ENCODE measurements at regions not wholly inside any gene's neighbourhood (a gene's known extent, or its start where the extent isn't known, plus 50 kb on each side); places are given as distances from the start of the nearest gene placed in this dataset.

- no peak overlapping the region for H3K9ac ChIP-seq (ENCODE audit: low read length)
- H3K9me3 ChIP-seq (ENCODE audit: control insufficient read depth in 1 of 2, insufficient read depth in 1 of 2, low read depth in 1 of 2, low read length in 2 of 2) = peaks cover 0 to 3% of the 10 kb centered on the region in 2 experiments; a peak in 1 of 4 replicates
- H3K9me2 ChIP-seq (ENCODE audit: insufficient read depth) = no peaks in the 10 kb centered on the region
- no peak overlapping the region for H3K4me3 ChIP-seq (replicated peaks in 1 of 2; ENCODE audit: low read depth in 1 of 2, low read length in 2 of 2)
- ATAC-seq (no peak), DNase-seq (ENCODE audit: low read depth, low spot score) (no peak)
- H4K20me1 ChIP-seq (ENCODE audit: insufficient read depth) = no peaks in the 10 kb centered on the region
- no peak overlapping the region for H3K27ac ChIP-seq (ENCODE audit: low read depth, low read length)
- H2AFZ ChIP-seq (ENCODE audit: low read depth, low read length, poor library complexity, severe bottlenecking) = no peak overlapping the region
- CTCF ChIA-PET = no interaction called here
- no TSS peak for BruUV-seq (replicated peaks)
- RAD21 ChIA-PET (ENCODE audit: low non-redundant PET in 1 of 2, low total read pairs in 2 of 2, uncharacterized antibody in 2 of 2, unreplicated experiment in 2 of 2) = no interaction called here
- POLR2A ChIA-PET = no interaction called here
- H3K79me2 ChIP-seq (ENCODE audit: insufficient read depth, low read length) = no peaks in the 10 kb centered on the region
- no peaks in the 10 kb centered on the region for H3K36me3 ChIP-seq (ENCODE audit: control insufficient read depth in 1 of 2, insufficient read depth in 2 of 2, low read length in 2 of 2)
- no peaks in the 10 kb centered on the region for H3K27me3 ChIP-seq (ENCODE audit: insufficient read depth, low read length)
- no peaks in the 10 kb centered on the region for H3K4me1 ChIP-seq (ENCODE audit: control insufficient read depth in 1 of 2, insufficient read depth in 2 of 2, low read length in 2 of 2)
- TF ChIP-seq EZH2 (IDR thresholded peaks at IDR 0.05) (no peak), EGR1 (IDR thresholded peaks at IDR 0.05; ENCODE audit: low read depth) (no peak), RAD21 (IDR thresholded peaks at IDR 0.05; ENCODE audit: low read depth) (no peak), ATF3 (IDR thresholded peaks at IDR 0.05) (no peak), JUND (IDR thresholded peaks at IDR 0.05) (no peak), SP1 (IDR thresholded peaks at IDR 0.05; ENCODE audit: low read depth) (no peak), FOSL1 (IDR thresholded peaks at IDR 0.05; ENCODE audit: low read depth) (no peak), POLR2A (IDR thresholded peaks at IDR 0.05; ENCODE audit: borderline replicate concordance, extremely low read depth, insufficient read depth, insufficient read length) (no peak), SIN3A (IDR thresholded peaks at IDR 0.05; ENCODE audit: low read depth) (no peak)
- intact Hi-C loops (cut with micrococcal nuclease) = no loop called here
- H3K4me2 ChIP-seq (ENCODE audit: low read length) = no peak overlapping the region
Measured at GRCh38 chr4:166366012-166366411, 493.0 kb downstream of the TLL1 start.

GRCh38 chr4:166377578-166377977 is 504.5 kb downstream of the TLL1 start:
- H2AFZ ChIP-seq (ENCODE audit: low read depth, low read length, poor library complexity, severe bottlenecking) = no peak overlapping the region
- H4K20me1 ChIP-seq (ENCODE audit: insufficient read depth) = no peaks in the 10 kb centered on the region
- ChIA-PET POLR2A (no interaction called here), RAD21 (ENCODE audit: low non-redundant PET in 1 of 2, low total read pairs in 2 of 2, uncharacterized antibody in 2 of 2, unreplicated experiment in 2 of 2) (no interaction called here), CTCF (no interaction called here)
- H3K79me2 ChIP-seq (ENCODE audit: insufficient read depth, low read length) = no peaks in the 10 kb centered on the region
- H3K9me3 ChIP-seq (ENCODE audit: control insufficient read depth in 1 of 2, insufficient read depth in 1 of 2, low read depth in 1 of 2, low read length in 2 of 2) = peaks cover 4 to 10% of the 10 kb centered on the region in 2 experiments; a peak in 2 of 4 replicates
- H3K4me2 ChIP-seq (ENCODE audit: low read length) = no peak overlapping the region
- no peaks in the 10 kb centered on the region for H3K4me1 ChIP-seq (ENCODE audit: control insufficient read depth in 1 of 2, insufficient read depth in 2 of 2, low read length in 2 of 2)
- H3K27me3 ChIP-seq (ENCODE audit: insufficient read depth, low read length) = no peaks in the 10 kb centered on the region
- intact Hi-C loops (cut with micrococcal nuclease) = no loop called here
- H3K4me3 ChIP-seq (replicated peaks in 1 of 2; ENCODE audit: low read depth in 1 of 2, low read length in 2 of 2) = no peak overlapping the region
- TF ChIP-seq POLR2A (IDR thresholded peaks at IDR 0.05; ENCODE audit: borderline replicate concordance, extremely low read depth, insufficient read depth, insufficient read length) (no peak), EZH2phosphoT487 (IDR thresholded peaks at IDR 0.05; ENCODE audit: borderline replicate concordance) (no peak), SP1 (IDR thresholded peaks at IDR 0.05; ENCODE audit: low read depth) (no peak), ATF3 (IDR thresholded peaks at IDR 0.05) (no peak), CBX3 (IDR thresholded peaks at IDR 0.05; ENCODE audit: low read depth) (peak; percentile 70; the same call in 1 of the 2 replicates), EZH2 (IDR thresholded peaks at IDR 0.05) (no peak), ELF1 (IDR thresholded peaks at IDR 0.05; ENCODE audit: borderline replicate concordance, low read depth) (no peak)
- no TSS peak for BruUV-seq (replicated peaks)
- H3K27ac ChIP-seq (ENCODE audit: low read depth, low read length) = no peak overlapping the region
- H3K36me3 ChIP-seq (ENCODE audit: control insufficient read depth in 1 of 2, insufficient read depth in 2 of 2, low read length in 2 of 2) = no peaks in the 10 kb centered on the region
- no peak overlapping the region for H3K9ac ChIP-seq (ENCODE audit: low read length)
- ATAC-seq (no peak), DNase-seq (ENCODE audit: low read depth, low spot score) (no peak)
- H3K9me2 ChIP-seq (ENCODE audit: insufficient read depth) = no peaks in the 10 kb centered on the region

Measured in HCT116 (cell line).